ENCODE measurements at regions not wholly inside any gene's neighbourhood (a gene's known extent, or its start where the extent isn't known, plus 50 kb on each side); places are given as distances from the start of the nearest gene placed in this dataset.

- H3K4me3 ChIP-seq (ENCODE audit: low read depth, low read length) = no peak overlapping the region
- H3K36me3 ChIP-seq (ENCODE audit: control insufficient read depth, insufficient read depth, low read length) = no peaks in the 10 kb centered on the region
- no peak for DNase-seq (ENCODE audit: low read depth)
- no peak for TF ChIP-seq CTCF (IDR thresholded peaks at IDR 0.05; ENCODE audit: insufficient read depth, low read length, poor library complexity, severe bottlenecking)
- no peaks in the 10 kb centered on the region for H3K27me3 ChIP-seq (ENCODE audit: control insufficient read depth, insufficient read depth, low read length)
Observed at GRCh38 chr12:125217308-125217707, 152.1 kb downstream of the AACS start.

GRCh38 chr12:125218952-125219351 lies 153.7 kb downstream of the AACS start:
- Histone ChIP-seq H3K36me3 (ENCODE audit: control insufficient read depth, insufficient read depth, low read length) (no peaks in the 10 kb centered on the region), H3K27me3 (ENCODE audit: control insufficient read depth, insufficient read depth, low read length) (no peaks in the 10 kb centered on the region), H3K4me3 (ENCODE audit: low read depth, low read length) (no peak overlapping the region)
- TF ChIP-seq CTCF (IDR thresholded peaks at IDR 0.05; ENCODE audit: insufficient read depth, low read length, poor library complexity, severe bottlenecking) = no peak
- DNase-seq (ENCODE audit: low read depth) = no peak

GRCh38 chr12:125220404-125221273 lies 155.4 kb downstream of the AACS start:
- Histone ChIP-seq H3K36me3 (ENCODE audit: control insufficient read depth, insufficient read depth, low read length) (no peaks in the 10 kb centered on the region), H3K4me3 (ENCODE audit: low read depth, low read length) (no peak overlapping the region), H3K27me3 (ENCODE audit: control insufficient read depth, insufficient read depth, low read length) (no peaks in the 10 kb centered on the region)
- TF ChIP-seq CTCF (IDR thresholded peaks at IDR 0.05; ENCODE audit: insufficient read depth, low read length, poor library complexity, severe bottlenecking) = no peak
- no peak for DNase-seq (ENCODE audit: low read depth)

- Histone ChIP-seq H3K4me3 (ENCODE audit: low read depth, low read length) (no peak overlapping the region), H3K27me3 (ENCODE audit: control insufficient read depth, insufficient read depth, low read length) (no peaks in the 10 kb centered on the region)
Observed at GRCh38 chr12:125221602-125222001, 156.4 kb downstream of the AACS start.

GRCh38 chr12:125222876-125223275 lies 157.6 kb downstream of the AACS start:
- Histone ChIP-seq H3K4me3 (ENCODE audit: low read depth, low read length) (no peak overlapping the region), H3K36me3 (ENCODE audit: control insufficient read depth, insufficient read depth, low read length) (no peaks in the 10 kb centered on the region), H3K27me3 (ENCODE audit: control insufficient read depth, insufficient read depth, low read length) (no peaks in the 10 kb centered on the region)
- TF ChIP-seq CTCF (IDR thresholded peaks at IDR 0.05; ENCODE audit: insufficient read depth, low read length, poor library complexity, severe bottlenecking) = no peak
- DNase-seq (ENCODE audit: low read depth) = no peak

More at GRCh38 chr12:125221602-125222001, 156.4 kb downstream of the AACS start:
- no peak for TF ChIP-seq CTCF (IDR thresholded peaks at IDR 0.05; ENCODE audit: insufficient read depth, low read length, poor library complexity, severe bottlenecking)
- H3K36me3 ChIP-seq (ENCODE audit: control insufficient read depth, insufficient read depth, low read length) = no peaks in the 10 kb centered on the region
- no peak for DNase-seq (ENCODE audit: low read depth)

- TF ChIP-seq CTCF (IDR thresholded peaks at IDR 0.05; ENCODE audit: insufficient read depth, low read length, poor library complexity, severe bottlenecking) = no peak
- no peaks in the 10 kb centered on the region for H3K27me3 ChIP-seq (ENCODE audit: control insufficient read depth, insufficient read depth, low read length)
- no peaks in the 10 kb centered on the region for H3K36me3 ChIP-seq (ENCODE audit: control insufficient read depth, insufficient read depth, low read length)
- no peak for DNase-seq (ENCODE audit: low read depth)
- no peak overlapping the region for H3K4me3 ChIP-seq (ENCODE audit: low read depth, low read length)
Observed at GRCh38 chr12:125225641-125226040, 160.4 kb downstream of the AACS start.
